Hepatocyte (in vitro differentiated cells): ENCODE measurements at regions not wholly inside any gene's neighbourhood (a gene's known extent, or its start where the extent isn't known, plus 50 kb on each side); places are given as distances from the start of the nearest gene placed in this dataset.

Experiments used
- EZH2 ChIP-seq: fragments of 200-600 bp; sonication (generic); IDR thresholded peaks from 2 replicates; pipeline ENCODE4 v1.6.1; 2016; ENCODE audit warnings: antibody characterized with exemption, mild to moderate bottlenecking, borderline replicate concordance
- EZH2phosphoT487 ChIP-seq: fragments of 200-600 bp; sonication (generic); IDR thresholded peaks from one replicate; pipeline ENCODE4 v1.6.1; 2018; ENCODE audit warnings: antibody characterized with exemption, mild to moderate bottlenecking, low read depth, moderate library complexity; ENCODE audit not compliant: unreplicated experiment, severe bottlenecking

GRCh38 chr2:238599549-238600505 is 173.1 kb downstream of the ASB1 start:
- TF ChIP-seq EZH2phosphoT487 (no peak), EZH2 (no peak)
